Hepatic stellate cell (primary cell): ENCODE measurements at regions not wholly inside any gene's neighbourhood (a gene's known extent, or its start where the extent isn't known, plus 50 kb on each side); places are given as distances from the start of the nearest gene placed in this dataset.
"Not testable (repeated sequence)": the region's sequence is repeated elsewhere in the genome, so short reads cannot be mapped to it uniquely, and the experiment has no call there.

Source experiments
- DNase-seq: peaks from one replicate; pipeline ENCODE4 v3.0.0; 2011; ENCODE audit warnings: low spot score

- DNase-seq: peak; percentile 3
Measured at GRCh38 chr15:96053781-96054428, 276.6 kb upstream of the NR2F2 start.

GRCh38 chr15:96054621-96055020 is 275.9 kb upstream of the NR2F2 start:
- no peak for DNase-seq

DNA sequence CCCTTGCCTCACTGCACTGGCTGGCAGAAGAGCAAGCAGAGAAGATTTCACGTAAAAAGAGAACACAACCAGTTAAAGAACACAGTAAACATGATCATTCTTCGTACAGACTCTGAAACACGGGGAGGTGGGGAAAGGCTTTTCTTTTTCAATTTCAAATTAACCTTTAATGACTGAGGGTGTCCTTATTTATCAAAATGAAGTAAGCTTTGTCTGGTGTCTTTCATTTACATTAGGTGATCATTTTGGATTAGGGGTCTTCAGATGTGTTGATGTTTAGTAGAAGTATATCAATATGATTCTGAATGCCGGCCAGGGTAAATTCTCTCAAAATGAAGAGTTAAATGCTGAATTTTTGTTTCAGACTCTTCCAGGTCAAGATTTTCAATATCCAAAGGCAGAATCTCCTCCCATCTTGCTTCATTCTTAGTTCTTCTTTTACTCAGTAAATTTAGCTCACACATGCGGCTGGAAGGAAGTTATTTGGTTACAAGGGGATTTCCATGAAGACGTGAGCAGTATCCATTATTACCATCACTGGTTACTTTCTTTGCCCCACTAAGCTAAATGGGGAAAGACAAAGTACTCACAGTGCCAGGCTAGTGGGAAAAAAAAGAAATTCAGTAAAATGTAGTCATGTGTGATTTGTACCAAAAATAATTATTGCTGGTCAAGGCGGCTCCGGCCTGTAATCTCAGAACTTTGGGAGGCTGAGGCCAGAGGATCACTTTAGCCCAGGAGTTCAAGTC is 272.2 kb upstream of the NR2F2 start:
- no peak for DNase-seq

DNA sequence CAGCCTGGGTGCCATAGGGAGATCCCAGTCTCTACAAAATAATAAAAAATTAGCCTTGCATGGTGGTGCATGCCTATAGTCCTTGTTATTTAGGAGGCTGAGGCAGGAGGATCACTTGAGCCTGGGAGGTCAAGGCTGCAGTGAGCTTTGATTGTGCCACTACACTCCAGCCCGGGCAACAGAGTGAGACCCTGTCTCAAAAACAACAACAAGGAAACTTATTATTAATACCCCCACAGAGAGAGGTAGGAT is 271.7 kb upstream of the NR2F2 start:
- DNase-seq: not testable (repeated sequence)

GRCh38 chr15:96060591-96060990 is 269.9 kb upstream of the NR2F2 start:
- DNase-seq: not testable (repeated sequence)

- DNase-seq: no peak
Measured at GRCh38 chr15:96064351-96064756, 266.1 kb upstream of the NR2F2 start.

DNA sequence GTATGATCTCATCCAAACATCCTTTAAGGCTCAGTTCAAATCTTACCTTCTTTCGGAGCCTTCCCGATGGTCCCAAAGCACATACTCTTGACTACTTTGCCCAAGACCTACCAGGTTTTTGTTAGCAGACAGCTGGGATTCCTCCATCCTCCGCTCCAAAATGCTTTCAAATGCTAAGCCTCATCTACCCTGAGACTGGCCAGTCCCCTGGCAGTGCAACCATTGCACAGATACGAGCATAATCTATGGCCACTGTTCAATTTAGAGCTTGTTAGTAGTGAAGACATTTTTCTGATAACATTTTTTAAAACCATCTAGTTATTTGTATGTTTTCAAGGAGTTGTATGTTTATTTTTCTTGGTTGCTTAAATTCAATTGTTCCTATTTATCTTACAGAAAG is 264.4 kb upstream of the NR2F2 start:
- DNase-seq: no peak

DNA sequence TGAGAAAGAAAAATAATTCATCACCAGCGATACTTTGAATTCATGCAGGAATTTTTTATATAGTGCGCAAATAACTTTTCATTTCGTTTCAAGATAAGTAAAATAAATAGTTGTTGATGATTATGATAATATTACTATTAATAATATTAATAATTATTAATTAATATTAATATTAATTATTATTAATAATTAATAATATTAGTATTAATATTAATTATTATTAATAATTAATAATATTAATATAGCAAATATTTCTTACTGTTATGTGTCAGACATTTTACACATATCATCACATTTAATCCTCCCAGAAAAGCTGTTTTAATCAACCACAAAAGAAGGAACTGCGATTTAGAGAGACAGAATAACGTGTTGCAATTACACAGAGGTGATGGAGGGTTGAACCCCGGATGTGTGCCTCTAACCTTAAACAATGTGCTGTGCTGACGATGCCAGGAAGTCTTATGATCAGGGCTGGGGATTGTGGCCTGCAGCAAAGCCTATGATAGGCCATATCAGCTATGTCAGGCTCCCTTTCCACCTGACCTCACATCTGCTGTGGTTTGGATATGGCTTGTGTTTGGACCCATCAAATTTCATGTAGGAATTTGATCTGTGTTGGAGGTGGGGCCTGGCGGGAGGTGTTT is 263.5 kb upstream of the NR2F2 start:
- no peak for DNase-seq

DNA sequence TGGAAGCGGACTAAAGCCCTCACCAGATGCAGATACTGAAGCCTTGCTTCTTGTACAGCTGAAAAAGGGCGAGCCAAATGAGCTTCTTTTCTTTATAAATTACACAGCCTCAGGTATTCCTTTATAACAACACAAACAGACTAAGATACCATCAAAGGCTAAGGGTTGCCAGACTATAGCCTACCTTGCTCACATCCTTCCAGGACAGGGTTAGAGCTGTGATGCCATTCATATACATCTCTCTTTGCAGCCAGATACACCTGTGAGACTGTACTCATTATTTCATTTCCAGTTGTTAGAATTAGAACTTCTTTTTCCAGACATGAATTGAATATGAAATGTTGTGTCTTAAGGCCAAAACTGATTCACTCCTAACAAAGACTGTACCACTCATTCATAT is 262.8 kb upstream of the NR2F2 start:
- DNase-seq: no peak

DNA sequence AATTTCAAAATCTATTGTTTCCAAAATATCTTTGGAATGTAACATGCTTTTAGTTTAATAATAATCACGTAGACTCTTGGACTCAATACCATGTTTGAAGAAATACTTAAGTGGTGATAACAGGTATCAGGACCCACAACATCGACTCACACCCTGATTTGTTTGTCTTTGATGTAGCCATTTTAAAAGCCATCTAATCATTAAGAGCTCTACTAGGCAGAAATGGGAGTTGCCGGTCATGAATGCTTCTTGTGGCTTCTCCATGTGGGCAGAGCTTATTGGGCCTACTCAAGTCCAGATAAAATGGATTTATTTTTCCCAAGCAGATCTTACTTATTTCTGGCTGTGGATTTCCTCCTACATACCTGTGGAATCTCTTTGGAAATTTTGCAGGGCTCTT is 261.6 kb upstream of the NR2F2 start:
- DNase-seq: no peak

DNA sequence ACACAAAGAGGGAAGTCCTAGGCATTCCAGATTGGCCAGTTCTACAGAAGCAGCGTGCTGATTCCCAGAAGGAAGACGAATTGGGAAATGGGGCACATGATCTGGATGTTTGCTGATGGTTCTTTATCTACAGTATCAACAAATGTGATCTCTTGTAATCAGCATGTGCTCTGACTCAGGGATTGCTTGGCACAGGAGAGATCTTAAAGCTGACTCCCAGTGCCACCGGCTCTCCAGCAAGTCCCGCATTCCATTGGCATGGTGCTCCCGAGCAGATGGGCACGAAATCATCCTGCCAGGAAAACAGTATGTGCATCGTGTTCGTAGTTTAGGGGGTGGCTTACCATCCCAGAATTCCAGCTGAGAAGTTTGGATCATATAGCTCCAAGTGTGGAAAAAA is 259.9 kb upstream of the NR2F2 start:
- no peak for DNase-seq

DNA sequence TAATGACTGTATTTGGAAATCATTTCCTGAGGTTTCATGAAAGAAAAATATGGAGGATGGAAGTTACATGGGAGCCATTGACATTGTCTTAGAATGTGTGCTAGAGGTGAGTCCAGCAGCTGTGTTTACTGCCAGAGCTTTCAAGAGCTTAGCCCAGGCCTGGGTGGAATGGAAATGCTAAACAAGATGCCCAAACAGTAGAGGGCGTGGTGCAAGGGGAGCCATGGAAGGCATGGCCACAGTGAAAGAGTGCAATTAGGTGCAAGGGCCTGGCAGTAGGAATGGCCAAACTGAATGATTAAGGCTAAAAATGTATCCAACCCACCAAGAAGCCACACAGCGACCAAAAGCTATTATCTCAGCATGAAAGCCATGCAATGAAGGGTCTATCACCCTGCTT is 257.7 kb upstream of the NR2F2 start:
- no peak for DNase-seq

GRCh38 chr15:96073908-96074307 is 256.6 kb upstream of the NR2F2 start:
- no peak for DNase-seq

DNA sequence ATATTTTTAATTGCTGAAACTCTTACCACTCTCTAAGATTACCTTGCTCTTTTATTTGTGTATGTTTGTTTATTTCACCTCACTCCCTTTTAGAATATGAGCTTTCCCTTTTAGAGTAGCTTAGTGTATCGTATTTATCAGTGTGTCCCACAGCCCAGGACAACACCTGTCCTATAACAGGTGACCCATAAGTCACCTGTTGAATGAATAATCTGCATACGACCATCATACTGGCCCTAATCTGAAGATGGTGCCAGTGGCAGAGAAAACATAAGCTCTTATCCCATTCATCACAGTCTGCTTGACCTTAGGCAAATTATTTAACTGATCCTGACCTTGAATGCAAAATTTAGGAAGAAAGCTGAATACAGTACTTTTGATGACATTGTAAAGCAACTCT is 254.6 kb upstream of the NR2F2 start:
- DNase-seq: no peak

- no peak for DNase-seq
Measured at GRCh38 chr15:96076350-96076749, 254.2 kb upstream of the NR2F2 start.

DNA sequence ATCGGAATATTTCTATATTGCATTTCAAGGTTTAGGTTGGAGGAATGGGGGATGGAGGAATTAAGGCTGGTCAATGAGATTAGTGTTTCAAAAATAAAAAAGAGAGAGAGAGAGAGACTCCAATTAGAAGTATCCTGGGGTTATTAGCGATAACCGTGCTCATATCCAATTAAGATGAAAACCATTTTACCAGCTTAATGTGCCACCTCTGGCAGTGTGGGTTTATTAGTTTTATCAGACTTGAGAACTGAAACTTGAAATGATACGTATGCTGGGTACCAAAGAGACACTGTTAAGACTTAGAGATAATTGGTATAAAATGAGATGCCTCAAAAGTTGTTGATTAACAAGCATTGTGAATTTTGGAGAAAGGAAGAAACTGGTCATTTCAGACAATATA is 251.5 kb upstream of the NR2F2 start:
- DNase-seq: no peak

DNA sequence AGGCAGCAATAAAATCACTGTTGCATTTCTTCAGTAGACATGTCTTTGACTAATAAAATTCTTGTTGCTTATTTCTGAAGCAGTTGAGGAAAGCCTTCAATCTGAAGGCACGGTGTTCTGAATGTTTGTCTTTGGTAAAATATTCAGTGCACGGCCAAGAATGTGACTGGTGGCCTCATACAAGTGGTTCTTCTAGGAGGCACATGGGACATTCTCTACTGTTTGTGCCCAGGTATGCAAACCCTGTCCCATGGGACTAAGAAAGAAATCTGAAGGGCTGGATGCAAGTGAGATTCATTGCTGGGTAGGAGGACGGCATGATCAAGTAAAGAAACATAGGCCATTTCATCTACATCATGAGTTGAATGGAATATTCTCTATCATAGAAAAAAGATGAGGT is 250.6 kb upstream of the NR2F2 start:
- DNase-seq: no peak

- DNase-seq: no peak
Measured at GRCh38 chr15:96086164-96086563, 244.3 kb upstream of the NR2F2 start.

DNA sequence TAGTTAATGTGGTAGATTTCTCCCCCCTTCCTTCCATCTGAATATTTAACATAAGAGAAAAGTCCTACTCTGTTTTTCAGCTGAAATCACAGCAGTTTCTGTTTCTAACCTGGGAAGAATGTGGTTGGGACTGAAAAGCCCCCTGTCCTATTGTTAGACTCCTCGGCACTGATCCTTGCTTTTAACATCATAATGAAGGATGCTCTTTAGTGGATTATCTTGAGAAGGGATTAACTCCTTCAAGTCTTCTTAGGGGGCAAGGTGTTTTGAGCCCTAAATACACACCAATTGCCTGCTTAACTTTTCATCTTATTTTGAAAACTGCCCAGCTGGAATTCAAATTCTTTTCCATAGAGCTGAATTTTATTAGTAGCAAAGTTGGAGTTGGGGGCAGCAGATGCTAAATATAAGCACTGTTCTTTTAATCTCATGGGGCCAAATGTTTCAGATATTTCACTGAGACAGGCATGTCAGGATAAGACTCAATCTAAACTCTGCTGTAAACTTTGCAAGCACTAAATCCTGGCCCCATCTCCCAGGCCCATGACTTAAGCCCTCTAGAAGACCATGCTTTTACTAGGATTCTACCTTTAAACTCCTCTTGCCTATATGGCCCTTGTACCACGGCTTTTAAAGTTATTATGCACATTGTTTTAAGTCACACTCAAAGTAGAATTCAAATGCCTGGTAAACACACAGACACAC is 243.2 kb upstream of the NR2F2 start:
- no peak for DNase-seq

DNA sequence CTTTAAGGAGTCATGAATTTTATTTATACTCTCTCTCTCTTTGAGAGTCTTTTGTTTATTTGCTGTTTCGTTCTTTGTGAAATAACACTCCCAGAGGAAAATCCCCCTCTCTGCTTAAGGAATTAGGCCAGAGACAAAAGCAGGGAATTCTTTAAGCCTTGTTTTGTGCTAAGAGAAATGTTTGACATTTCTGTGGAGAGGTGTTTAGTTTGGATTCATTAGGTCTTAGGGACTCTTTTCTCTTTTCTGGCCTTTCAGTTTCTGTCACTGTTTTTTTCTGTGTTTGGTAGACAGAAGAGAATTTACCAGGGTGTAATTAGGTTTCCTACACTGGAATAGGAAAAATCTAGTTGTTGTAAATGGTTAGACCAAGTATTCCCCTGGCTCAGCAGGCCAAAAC is 241.8 kb upstream of the NR2F2 start:
- no peak for DNase-seq

GRCh38 chr15:96089405-96090058 is 241.0 kb upstream of the NR2F2 start:
- DNase-seq: no peak

- DNase-seq: no peak
Measured at GRCh38 chr15:96092186-96092585, 238.3 kb upstream of the NR2F2 start.

- DNase-seq: no peak
Measured at GRCh38 chr15:96093063-96093462, 237.4 kb upstream of the NR2F2 start.
